CD14-positive monocyte (primary cell): ENCODE measurements at regions not wholly inside any gene's neighbourhood (a gene's known extent, or its start where the extent isn't known, plus 50 kb on each side); places are given as distances from the start of the nearest gene placed in this dataset.

ENCODE experiments used
- DNase-seq, 3 donors: peaks; one replicate each; pipeline ENCODE4 v3.0.0-alpha.2; 2011 to 2022
- H2AFZ ChIP-seq: 2 replicates; pipeline ENCODE4 v1.6.0; 2012; ENCODE audit warnings: mild to moderate bottlenecking, low read depth, low read length, inconsistent platforms; ENCODE audit not compliant: insufficient read depth, poor library complexity, severe bottlenecking
- H3K27ac ChIP-seq, 2 donors: 1 replicate in 1 of 2; 2 replicates in 1 of 2; pipeline ENCODE4 v1.5.1; 2012 to 2013; ENCODE audit warnings: low read length in 2 of 2, control low read depth in 1 of 2, inconsistent platforms in 1 of 2, low read depth in 1 of 2, mild to moderate bottlenecking in 1 of 2
- H3K27me3 ChIP-seq, 2 donors: one replicate each; pipeline versions ENCODE4 v1.6.0 to v1.6.1; 2011 to 2013; ENCODE audit warnings: low read length in 2 of 2; ENCODE audit not compliant: control insufficient read depth in 2 of 2, insufficient read depth in 2 of 2
- H3K36me3 ChIP-seq, 2 donors: replicated peaks in 1 of 2; 1 replicate in 1 of 2; 2 replicates in 1 of 2; pipeline versions ENCODE4 v1.5.1 to v1.6.1; 2012 to 2013; ENCODE audit warnings: low read length in 2 of 2, control low read depth in 1 of 2, inconsistent platforms in 1 of 2, mild to moderate bottlenecking in 1 of 2; ENCODE audit not compliant: insufficient read depth in 2 of 2, control insufficient read depth in 1 of 2
- H3K4me1 ChIP-seq, 2 donors: 1 replicate in 1 of 2; 2 replicates in 1 of 2; pipeline versions ENCODE4 v1.5.1 to v1.6.1; 2012 to 2013; ENCODE audit warnings: low read length in 2 of 2, control low read depth in 1 of 2, inconsistent platforms in 1 of 2, mild to moderate bottlenecking in 1 of 2, moderate library complexity in 1 of 2; ENCODE audit not compliant: insufficient read depth in 2 of 2, control insufficient read depth in 1 of 2
- H3K4me2 ChIP-seq: replicated peaks from 2 replicates; pipeline ENCODE3; 2012; ENCODE audit warnings: low read length, moderate library complexity, mild to moderate bottlenecking; ENCODE audit not compliant: poor library complexity, severe bottlenecking; ENCODE audit errors: extremely low read depth
- H3K4me3 ChIP-seq, 3 experiments: fragments of 200-600 bp in 1 of 3; sonication (generic) in 1 of 3; replicated peaks in 1 of 3; 1 replicate in 2 of 3; 2 replicates in 1 of 3; pipeline ENCODE4 v1.5.1; 2011 to 2013; ENCODE audit warnings: low read length in 3 of 3, mild to moderate bottlenecking in 3 of 3, control low read depth in 2 of 3, low read depth in 2 of 3, inconsistent platforms in 1 of 3, moderate library complexity in 1 of 3
- H3K79me2 ChIP-seq: 2 replicates; pipeline ENCODE4 v1.6.0; 2012; ENCODE audit warnings: mild to moderate bottlenecking, control low read depth, inconsistent platforms, low read length, moderate library complexity; ENCODE audit not compliant: insufficient read depth
- H3K9ac ChIP-seq: 2 replicates; pipeline ENCODE4 v1.6.0; 2017; ENCODE audit warnings: low read length, mild to moderate bottlenecking; ENCODE audit not compliant: insufficient read depth, poor library complexity, severe bottlenecking
- H3K9me3 ChIP-seq, 2 donors: replicated peaks in 1 of 2; 1 replicate in 1 of 2; 2 replicates in 1 of 2; pipeline versions ENCODE4 v1.5.1 to v1.6.1; 2012 to 2013; ENCODE audit warnings: low read length in 2 of 2, control low read depth in 1 of 2; ENCODE audit not compliant: control insufficient read depth in 1 of 2, insufficient read depth in 1 of 2
- H4K20me1 ChIP-seq: 2 replicates; pipeline ENCODE4 v1.6.0; 2012; ENCODE audit warnings: mild to moderate bottlenecking, low read length, control low read depth, moderate library complexity; ENCODE audit not compliant: insufficient read depth
- H3K27ac Mint-ChIP-seq, 7 donors: one replicate each; pipeline ENCODE4 v1.8.0; 2020; ENCODE audit warnings: mild to moderate bottlenecking in 7 of 7, mixed read lengths in 7 of 7, moderate library complexity in 6 of 7, inconsistent platforms in 2 of 7
- H3K27me3 Mint-ChIP-seq, 3 donors: one replicate each; pipeline ENCODE4 v1.8.0; 2021 to 2022; ENCODE audit warnings: low read depth in 3 of 3, mild to moderate bottlenecking in 3 of 3, mixed read lengths in 3 of 3, moderate library complexity in 3 of 3, inconsistent platforms in 1 of 3
- H3K36me3 Mint-ChIP-seq, 2 donors: one replicate each; pipeline ENCODE4 v1.8.0; 2020; ENCODE audit warnings: mixed read lengths in 2 of 2, inconsistent platforms in 1 of 2, mild to moderate bottlenecking in 1 of 2
- H3K4me1 Mint-ChIP-seq: one replicate; pipeline ENCODE4 v1.8.0; 2020; ENCODE audit warnings: mild to moderate bottlenecking, mixed read lengths
- H3K4me3 Mint-ChIP-seq, 2 donors: one replicate each; pipeline ENCODE4 v1.8.0; 2020; ENCODE audit warnings: mild to moderate bottlenecking in 2 of 2, mixed read lengths in 2 of 2, moderate library complexity in 1 of 2
- H3K9me3 Mint-ChIP-seq, 7 donors: one replicate each; pipeline ENCODE4 v1.8.0; 2020 to 2022; ENCODE audit warnings: mixed read lengths in 7 of 7, mild to moderate bottlenecking in 6 of 7, moderate library complexity in 6 of 7, inconsistent platforms in 2 of 7
- CTCF ChIP-seq: fragments of 200-600 bp; IDR thresholded peaks from one replicate; pipeline ENCODE4 v1.8.0; 2022; ENCODE audit warnings: antibody characterized with exemption, mild to moderate bottlenecking
- WGBS: methylation state at CpG from one replicate; pipeline ENCODE4 v1.1.5; 2013; ENCODE audit warnings: missing lambda C conversion rate; ENCODE audit not compliant: insufficient coverage; 5-methylcytosine and 5-hydroxymethylcytosine counted together
- intact Hi-C, 2 donors: fragments of 100-400 bp; cut with micrococcal nuclease; formaldehyde crosslinking; loops; one replicate each; pipeline versions ENCODE4 v1.15.0 to v1.15.1; 2023

- peaks cover 0 to 11% (median 3%) of the 10 kb centered on the region in 7 donors for H3K9me3 Mint-ChIP-seq
- intact Hi-C loops = no loop called here
- Histone ChIP-seq H3K4me2 (no peak overlapping the region), H3K27me3 (no peaks in the 10 kb centered on the region), H3K36me3 (no peaks in the 10 kb centered on the region), H2AFZ (no peak overlapping the region), H3K4me3 (no peak overlapping the region), H3K27ac (no peak overlapping the region), H3K9ac (no peak overlapping the region), H3K4me1 (no peaks in the 10 kb centered on the region), H3K79me2 (no peaks in the 10 kb centered on the region), H4K20me1 (no peaks in the 10 kb centered on the region), H3K9me3 (no peaks in the 10 kb centered on the region)
- DNase-seq = no peak
- H3K27me3 Mint-ChIP-seq = no peaks in the 10 kb centered on the region
- no peaks in the 10 kb centered on the region for H3K36me3 Mint-ChIP-seq
- H3K27ac Mint-ChIP-seq = no peak overlapping the region
- no peak overlapping the region for H3K4me3 Mint-ChIP-seq
- TF ChIP-seq CTCF = no peak
- H3K4me1 Mint-ChIP-seq = no peaks in the 10 kb centered on the region
Observed at GRCh38 chr13:37187621-37188020, 82.2 kb upstream of the CSNK1A1L start.

GRCh38 chr13:37187105-37187504 is 81.6 kb upstream of the CSNK1A1L start:
- no peak overlapping the region for H3K4me2 ChIP-seq
- no peaks in the 10 kb centered on the region for H3K27me3 ChIP-seq
- H2AFZ ChIP-seq = no peak overlapping the region
- Mint-ChIP-seq H3K4me3 (no peak overlapping the region), H3K4me1 (no peaks in the 10 kb centered on the region), H3K9me3 (peaks cover 0 to 11% (median 3%) of the 10 kb centered on the region in 7 donors), H3K27ac (no peak overlapping the region), H3K36me3 (no peaks in the 10 kb centered on the region), H3K27me3 (no peaks in the 10 kb centered on the region)
- TF ChIP-seq CTCF = no peak
- no peaks in the 10 kb centered on the region for H4K20me1 ChIP-seq
- no peaks in the 10 kb centered on the region for H3K4me1 ChIP-seq
- H3K79me2 ChIP-seq = no peaks in the 10 kb centered on the region
- H3K36me3 ChIP-seq = no peaks in the 10 kb centered on the region
- H3K4me3 ChIP-seq = no peak overlapping the region
- no CpG with 5 or more reads among the region's 2 CpGs for whole genome bisulfite sequencing
- DNase-seq = no peak
- H3K27ac ChIP-seq = no peak overlapping the region
- no peak overlapping the region for H3K9ac ChIP-seq
- H3K9me3 ChIP-seq = no peaks in the 10 kb centered on the region
- intact Hi-C loops = no loop called here
